GM10248 (cell line): ENCODE measurements at regions not wholly inside any gene's neighbourhood (a gene's known extent, or its start where the extent isn't known, plus 50 kb on each side); places are given as distances from the start of the nearest gene placed in this dataset.

Source experiments
- CTCF ChIA-PET: fragments of 300-600 bp; sonication (Branson Sonifier 250); formaldehyde crosslinking; extraction: SDS; loops from one replicate; lab custom pipeline; 2021; ENCODE audit warnings: antibody characterized with exemption; lab: Yijun Ruan, JAX
- POLR2A ChIA-PET: fragments of 350-650 bp; sonication (Branson Sonifier 250); formaldehyde crosslinking; extraction: SDS; loops from one replicate; lab custom pipeline; 2020; ENCODE audit warnings: antibody characterized with exemption; lab: Yijun Ruan, JAX
- DNase-seq: peaks from one replicate; pipeline ENCODE4 v3.0.0; 2012; ENCODE audit errors: extremely low spot score
- TF ChIP-seq, protein P1 (sequence below): IDR thresholded peaks from 2 replicates; pipeline ENCODE4 v1.5.1; 2012; ENCODE audit warnings: mild to moderate bottlenecking, low read depth; ENCODE audit errors: extremely low read depth, missing control alignments, control extremely low read depth

DNA sequence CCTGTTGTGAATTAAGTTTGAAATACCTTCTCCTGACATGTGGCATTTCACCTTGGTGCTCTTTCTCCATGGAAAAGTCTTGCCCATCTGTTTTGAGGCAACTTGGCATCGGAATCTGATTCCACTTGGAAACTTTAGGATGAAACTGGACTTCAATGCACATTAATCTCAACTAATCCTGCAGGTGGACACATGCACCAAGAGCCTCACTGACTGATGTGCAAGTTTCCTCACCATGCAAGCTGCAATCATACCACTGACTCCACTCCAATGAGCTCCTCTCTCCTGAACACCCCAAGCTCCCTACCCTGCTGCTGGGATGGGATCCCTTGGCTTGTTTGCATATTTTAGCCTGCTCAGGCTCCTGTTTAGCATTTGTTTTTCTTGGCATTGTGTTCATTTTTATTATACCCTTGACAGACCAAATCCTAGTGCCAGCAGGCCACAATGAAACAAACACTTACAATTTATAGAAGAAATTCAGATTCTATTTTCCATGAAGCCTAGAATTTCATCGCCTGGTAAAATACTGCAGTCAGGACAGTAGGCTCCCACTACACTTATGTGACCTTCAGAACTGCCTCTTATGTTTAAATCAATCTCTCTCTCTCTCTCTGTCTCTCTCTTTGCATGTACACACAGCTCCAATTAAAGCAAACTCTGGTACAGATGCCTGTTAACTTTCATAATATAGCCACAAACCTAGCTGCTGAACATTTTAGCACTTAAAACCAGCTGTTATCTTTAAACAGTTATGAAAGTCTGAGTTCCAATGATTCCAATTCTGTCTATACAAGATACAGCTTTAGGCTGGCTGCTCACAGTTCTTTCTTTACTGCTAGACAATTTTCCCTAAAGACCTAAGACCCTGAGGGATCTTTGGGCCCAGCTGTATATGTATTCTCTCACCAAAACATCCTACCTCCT is 141.5 kb downstream of the OSR1 start:
- POLR2A ChIA-PET, result no interaction called here
- CTCF ChIA-PET, result interaction anchor here (0.6 to 1.0 kb wide), 2 partner anchors 8 to 16 kb away, joined by 3 read pairs; no protein-coding TSS in a partner anchor
- TF ChIP-seq, protein P1, sequence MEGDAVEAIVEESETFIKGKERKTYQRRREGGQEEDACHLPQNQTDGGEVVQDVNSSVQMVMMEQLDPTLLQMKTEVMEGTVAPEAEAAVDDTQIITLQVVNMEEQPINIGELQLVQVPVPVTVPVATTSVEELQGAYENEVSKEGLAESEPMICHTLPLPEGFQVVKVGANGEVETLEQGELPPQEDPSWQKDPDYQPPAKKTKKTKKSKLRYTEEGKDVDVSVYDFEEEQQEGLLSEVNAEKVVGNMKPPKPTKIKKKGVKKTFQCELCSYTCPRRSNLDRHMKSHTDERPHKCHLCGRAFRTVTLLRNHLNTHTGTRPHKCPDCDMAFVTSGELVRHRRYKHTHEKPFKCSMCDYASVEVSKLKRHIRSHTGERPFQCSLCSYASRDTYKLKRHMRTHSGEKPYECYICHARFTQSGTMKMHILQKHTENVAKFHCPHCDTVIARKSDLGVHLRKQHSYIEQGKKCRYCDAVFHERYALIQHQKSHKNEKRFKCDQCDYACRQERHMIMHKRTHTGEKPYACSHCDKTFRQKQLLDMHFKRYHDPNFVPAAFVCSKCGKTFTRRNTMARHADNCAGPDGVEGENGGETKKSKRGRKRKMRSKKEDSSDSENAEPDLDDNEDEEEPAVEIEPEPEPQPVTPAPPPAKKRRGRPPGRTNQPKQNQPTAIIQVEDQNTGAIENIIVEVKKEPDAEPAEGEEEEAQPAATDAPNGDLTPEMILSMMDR, result no peak
- no peak for DNase-seq

DNA sequence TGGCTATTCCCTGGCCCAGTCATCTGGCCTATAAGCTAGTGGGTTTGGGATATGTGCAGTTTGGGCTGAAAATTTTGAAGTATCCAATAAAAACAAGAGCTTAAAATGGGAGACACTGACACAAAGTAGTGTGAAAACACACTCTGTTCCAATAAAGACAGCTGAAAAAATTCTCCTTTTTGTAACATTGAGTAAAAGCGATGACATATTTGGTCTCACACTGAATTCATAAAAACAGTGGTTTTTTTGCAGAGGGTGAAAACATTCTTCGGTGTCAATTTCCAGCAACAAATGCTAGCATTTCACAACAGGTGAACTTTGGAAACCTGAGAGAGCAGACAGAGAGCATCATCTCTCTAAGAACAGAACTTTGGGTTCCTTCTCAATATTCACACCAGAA is 142.2 kb downstream of the OSR1 start:
- TF ChIP-seq, protein P1, result no peak
- CTCF ChIA-PET, result no interaction called here
- DNase-seq, result no peak
- POLR2A ChIA-PET, result no interaction called here

DNA sequence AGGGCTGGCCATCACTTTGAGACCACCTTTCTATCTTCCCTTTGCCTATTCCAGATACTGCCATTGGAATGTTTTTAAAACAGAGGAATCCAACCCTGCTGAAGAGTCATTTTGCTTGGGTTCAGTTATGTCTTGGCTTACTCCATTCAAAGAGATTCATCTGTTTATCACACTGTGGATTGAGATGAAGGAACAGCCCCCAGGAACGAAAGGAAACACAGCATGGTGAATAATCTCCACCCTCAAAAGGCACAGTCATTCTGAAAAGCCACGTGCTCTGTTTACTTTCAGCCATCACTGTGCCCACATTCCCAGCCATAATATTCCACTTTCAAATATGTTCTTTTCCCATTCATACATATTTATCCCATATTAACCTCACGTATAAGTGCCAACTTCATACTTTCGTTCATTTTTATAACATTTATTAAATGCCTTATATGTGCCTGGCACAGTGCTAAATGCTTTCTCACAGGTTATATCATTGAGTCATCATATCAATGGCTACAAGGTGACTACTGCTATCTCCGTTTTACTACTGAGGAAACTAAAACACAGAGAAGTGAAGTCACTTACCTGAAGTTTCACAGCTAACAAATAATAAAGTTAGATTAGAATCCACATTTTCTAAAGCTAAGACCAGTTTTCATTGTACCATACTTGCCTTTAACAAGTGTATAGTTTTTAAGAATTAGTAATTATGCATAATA is 143.6 kb downstream of the OSR1 start:
- no peak for DNase-seq
- POLR2A ChIA-PET, result no interaction called here
- TF ChIP-seq, protein P1, result no peak
- CTCF ChIA-PET, result no interaction called here

DNA sequence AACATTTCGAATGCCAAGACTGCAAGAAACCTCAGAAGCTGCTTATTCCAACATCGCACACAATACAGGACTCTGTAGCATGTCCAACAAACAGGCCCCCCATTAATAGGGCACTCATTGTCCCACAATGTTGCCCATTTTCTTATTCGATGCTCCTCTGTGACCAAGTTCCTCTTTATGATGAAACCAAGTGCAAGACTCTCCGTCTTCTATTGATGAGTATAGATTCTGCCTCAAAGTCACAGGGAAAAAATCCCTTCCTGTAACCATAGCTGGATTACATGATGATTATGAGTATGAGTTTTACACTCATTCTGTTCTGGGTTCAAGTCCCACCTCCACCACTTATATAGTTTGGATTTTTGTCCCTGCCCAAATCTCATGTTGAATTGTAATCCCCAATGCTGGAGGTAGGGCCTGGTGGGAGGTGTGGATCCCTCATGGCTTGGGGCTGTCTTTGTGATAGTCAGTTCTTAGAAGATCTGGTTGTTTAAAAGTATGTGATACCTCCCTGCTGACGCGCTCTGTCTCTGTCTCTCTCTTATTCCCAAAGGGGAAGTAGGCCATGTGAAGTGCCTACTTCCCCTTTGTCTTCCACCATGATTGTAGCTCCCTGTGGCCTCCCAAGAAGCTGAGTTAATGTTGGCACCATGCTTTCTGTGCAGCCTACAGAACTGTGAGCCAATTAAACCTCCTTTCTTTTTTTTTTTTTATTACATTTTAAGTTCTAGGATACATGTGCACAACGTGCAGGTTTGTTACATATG is 148.7 kb downstream of the OSR1 start:
- TF ChIP-seq, protein P1, result no peak
- ChIA-PET CTCF (interaction anchor here (0.9 to 1.2 kb wide), 2 partner anchors 8 to 17 kb away, joined by 3 read pairs; no protein-coding TSS in a partner anchor), POLR2A (no interaction called here)
- DNase-seq, result no peak

DNA sequence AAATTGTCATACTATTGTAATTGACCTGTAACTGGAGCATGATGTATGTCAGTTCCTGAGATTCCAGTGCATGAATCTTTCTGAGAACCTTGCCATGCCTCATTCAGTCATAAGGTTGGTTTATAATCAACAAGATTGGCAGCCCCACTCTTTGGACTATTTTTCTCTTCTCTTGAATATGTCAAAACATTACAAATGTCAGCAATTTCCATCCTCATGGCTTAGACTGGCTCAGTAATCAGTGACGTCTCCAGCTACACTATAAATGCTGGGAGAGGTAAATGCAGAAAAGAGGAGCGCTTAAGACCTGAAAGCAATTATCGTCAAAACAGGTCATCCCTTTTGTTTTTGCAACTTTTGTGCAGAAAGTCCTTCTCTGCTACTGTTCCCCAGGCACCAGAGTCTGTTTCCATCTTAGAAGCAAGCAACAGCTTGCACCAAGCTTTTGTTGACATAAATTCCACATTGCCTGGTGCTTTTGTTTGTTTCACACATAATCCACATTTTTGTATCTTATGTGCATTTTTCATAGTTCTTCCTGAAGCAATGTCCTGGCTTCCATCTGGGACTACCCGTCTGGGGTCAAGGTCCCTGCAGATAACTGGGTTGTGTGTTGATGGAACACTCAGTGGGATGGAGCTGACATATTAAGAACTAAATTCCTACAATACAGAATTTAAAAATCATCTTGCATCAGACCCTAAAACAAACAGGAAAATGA is 149.8 kb downstream of the OSR1 start:
- DNase-seq, result no peak
- ChIA-PET POLR2A (no interaction called here), CTCF (interaction anchor here (0.9 to 1.2 kb wide), 2 partner anchors 9 to 18 kb away, joined by 3 read pairs; no protein-coding TSS in a partner anchor)
- TF ChIP-seq, protein P1, result no peak
